ENCODE measurements at regions not wholly inside any gene's neighbourhood (a gene's known extent, or its start where the extent isn't known, plus 50 kb on each side); places are given as distances from the start of the nearest gene placed in this dataset.

DNA sequence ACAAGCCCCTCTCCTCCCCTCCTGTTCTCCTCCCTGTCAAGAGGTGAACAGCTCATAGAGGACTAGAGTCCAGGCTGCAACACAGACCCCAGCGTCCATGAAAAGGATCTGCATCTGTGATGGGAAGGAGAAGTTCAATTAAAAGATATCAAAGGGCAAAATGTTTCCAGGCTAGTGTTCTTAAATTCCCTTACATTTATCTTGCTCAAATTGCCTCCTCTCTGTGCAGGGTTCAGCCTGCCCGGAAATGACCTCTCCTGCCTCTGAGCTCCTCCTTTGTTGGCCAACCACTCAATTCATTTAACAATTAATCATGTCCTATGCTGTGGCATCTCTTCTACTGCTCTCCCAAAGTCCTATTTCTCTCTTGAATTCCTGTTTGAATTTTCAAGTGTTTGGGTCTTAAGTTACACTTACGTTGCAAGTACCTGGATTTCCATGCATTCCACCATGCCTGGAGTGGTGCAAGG lies 105.3 kb downstream of the TSN start:
- DNase-seq (ENCODE audit: low read depth) = no peak

DNA sequence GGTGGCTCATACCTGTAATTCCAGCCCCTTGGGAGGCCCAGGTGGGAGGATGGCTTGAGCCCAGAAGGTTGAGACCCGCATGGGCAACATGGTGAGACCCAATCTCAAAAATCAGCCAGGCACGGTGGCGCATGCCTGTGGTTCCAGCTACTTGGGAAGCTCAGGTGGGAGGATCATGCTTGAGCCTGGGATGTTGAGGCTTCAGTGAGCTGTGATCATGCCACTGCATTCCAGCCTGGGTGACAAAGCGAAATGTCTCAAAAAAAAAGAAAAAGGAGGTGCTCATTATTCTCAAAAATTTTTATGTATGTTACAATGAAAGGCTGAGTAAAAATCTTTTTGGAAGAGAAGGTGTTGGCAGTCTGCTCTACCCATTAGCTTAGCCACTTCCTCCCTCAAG lies 106.8 kb downstream of the TSN start:
- no peak for DNase-seq (ENCODE audit: low read depth)

GRCh38 chr2:121865914-121866313 lies 110.5 kb downstream of the TSN start:
- no peak for DNase-seq (ENCODE audit: low read depth)

- DNase-seq (ENCODE audit: low read depth) = no peak
Measured at GRCh38 chr2:121866789-121867188, 111.3 kb downstream of the TSN start.

GRCh38 chr2:121868652-121869051 lies 113.2 kb downstream of the TSN start:
- no peak for DNase-seq (ENCODE audit: low read depth)

GRCh38 chr2:121869363-121869762 lies 113.9 kb downstream of the TSN start:
- DNase-seq (ENCODE audit: low read depth) = no peak

GRCh38 chr2:121869873-121870272 lies 114.4 kb downstream of the TSN start:
- no peak for DNase-seq (ENCODE audit: low read depth)

- DNase-seq (ENCODE audit: low read depth) = no peak
Measured at GRCh38 chr2:121872651-121873050, 117.2 kb downstream of the TSN start.

GRCh38 chr2:121873864-121874263 lies 118.4 kb downstream of the TSN start:
- DNase-seq (ENCODE audit: low read depth) = no peak

DNA sequence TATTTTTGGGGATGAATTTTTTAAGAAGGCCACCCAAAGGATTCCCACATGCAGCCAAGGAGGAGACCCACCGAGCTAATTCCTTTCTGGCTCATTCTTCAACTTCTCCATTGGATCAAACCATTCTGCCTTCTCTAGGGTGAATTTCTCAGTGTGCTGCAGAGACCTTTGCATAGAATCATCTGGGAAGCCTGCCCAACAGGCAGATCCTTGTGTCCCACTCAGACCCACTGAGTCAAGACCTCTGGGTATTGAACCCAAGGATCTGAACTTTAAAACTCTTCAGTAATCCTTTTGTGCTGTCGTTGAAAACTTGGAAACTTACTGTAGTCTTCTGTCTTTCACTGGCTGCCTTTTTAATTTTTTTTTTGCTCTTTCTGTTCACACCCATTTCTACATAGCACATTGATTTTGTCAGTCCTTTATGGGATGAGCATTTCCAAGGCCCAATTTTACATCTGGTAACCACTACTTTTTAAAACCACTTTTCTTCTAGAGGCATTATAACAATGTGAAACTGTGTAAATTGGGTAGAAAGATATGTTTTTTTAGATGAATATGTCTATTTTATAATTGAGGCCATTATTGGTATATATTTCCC lies 120.2 kb downstream of the TSN start:
- no peak for DNase-seq (ENCODE audit: low read depth)

DNA sequence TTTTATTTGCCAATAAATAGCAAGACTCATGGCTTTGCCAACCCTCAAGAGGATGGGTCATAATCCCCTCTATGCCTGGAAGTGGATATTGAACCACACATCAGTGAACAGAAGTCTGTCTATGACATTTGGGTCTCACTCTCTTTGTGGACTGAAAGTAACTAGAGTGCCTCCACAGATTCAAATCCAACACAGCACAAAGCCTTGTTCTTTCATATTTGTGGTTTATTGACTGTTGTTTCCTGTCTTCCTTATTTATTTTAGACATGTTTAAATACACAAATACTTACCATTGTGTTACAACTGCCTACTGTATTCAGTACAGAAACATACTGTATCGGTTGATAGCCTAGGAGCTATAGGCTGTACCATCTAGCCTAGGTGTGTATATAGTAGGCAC lies 121.9 kb downstream of the TSN start:
- DNase-seq (ENCODE audit: low read depth) = no peak

- no peak for DNase-seq (ENCODE audit: low read depth)
Measured at GRCh38 chr2:121880283-121880682, 124.8 kb downstream of the TSN start.

DNA sequence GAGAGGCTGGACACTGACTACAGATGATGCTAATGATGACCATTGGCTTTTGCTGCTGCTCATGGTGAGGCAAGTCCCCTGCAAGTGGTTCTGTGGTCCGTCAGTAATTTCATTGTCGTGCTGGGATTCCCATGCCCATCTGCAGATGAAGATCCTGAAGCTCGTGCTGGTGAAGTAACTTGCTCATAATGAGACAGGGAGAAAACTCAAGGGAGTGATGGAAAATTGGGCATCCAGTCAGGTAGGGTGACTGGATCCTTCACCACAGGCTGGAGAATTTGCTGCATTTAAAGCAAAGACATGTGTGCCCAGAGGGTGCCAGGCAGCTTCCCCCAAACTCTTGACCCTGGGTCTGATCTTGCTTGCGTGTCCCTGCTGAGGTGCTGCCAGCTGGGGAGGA lies 125.6 kb downstream of the TSN start:
- no peak for DNase-seq (ENCODE audit: low read depth)

GRCh38 chr2:121881950-121882349 lies 126.5 kb downstream of the TSN start:
- no peak for DNase-seq (ENCODE audit: low read depth)

DNA sequence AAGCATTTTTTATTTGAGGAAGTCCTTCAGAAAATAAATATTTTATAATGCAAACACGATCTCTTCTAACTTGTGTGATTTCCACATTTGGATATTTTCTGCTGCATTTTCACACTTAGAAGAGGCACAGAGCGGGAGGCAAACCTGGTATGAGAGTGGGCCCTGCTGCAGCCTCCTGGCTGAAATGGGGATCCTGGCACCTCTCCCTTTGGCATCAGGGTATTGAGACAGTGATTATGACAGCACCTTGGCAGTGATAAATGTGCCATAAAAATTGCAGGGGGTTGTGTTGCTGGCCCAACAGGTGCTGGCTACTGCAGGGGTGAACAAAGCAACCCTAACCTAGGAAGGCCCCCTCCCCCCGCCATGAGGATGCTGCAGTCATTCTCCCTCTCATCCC lies 128.6 kb downstream of the TSN start:
- DNase-seq (ENCODE audit: low read depth) = no peak

DNA sequence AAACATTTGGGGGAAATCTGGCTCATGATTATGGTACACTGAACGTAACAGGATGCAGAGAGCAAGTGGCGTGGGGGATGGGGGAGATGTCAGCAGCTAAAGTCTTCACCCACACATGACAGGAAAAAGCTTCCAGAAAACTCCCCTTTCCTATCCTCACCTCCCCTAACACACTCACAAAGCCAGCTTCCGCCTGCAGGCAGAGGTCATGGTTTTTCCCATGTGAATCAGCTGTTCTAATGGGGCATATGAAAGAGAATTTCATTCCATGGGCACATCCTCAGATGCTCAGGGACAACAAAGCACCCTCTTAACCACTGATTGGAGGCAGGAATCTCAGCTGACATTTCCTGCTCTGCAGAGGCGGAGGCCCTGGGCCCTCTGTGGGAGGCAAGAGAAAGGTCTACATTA lies 129.1 kb downstream of the TSN start:
- no peak for DNase-seq (ENCODE audit: low read depth)

DNA sequence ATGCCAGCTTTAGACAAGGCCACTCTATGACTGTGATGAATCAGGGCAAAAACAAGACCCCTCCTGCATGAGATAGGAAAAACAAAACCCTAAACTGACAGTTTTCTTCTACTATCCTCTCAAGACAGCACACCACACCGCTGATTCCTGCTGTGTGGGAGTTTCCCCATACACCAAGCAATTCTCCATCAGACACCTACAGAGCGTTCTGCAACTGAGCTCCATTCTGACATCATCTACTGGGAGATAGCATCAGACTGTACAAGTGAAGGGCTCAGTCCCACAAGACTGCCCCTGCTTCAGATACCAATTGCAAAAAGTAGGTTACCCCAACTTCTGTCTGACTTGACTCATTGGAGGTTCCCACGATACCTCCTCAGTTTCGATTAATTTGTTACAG lies 130.6 kb downstream of the TSN start:
- no peak for DNase-seq (ENCODE audit: low read depth)

DNA sequence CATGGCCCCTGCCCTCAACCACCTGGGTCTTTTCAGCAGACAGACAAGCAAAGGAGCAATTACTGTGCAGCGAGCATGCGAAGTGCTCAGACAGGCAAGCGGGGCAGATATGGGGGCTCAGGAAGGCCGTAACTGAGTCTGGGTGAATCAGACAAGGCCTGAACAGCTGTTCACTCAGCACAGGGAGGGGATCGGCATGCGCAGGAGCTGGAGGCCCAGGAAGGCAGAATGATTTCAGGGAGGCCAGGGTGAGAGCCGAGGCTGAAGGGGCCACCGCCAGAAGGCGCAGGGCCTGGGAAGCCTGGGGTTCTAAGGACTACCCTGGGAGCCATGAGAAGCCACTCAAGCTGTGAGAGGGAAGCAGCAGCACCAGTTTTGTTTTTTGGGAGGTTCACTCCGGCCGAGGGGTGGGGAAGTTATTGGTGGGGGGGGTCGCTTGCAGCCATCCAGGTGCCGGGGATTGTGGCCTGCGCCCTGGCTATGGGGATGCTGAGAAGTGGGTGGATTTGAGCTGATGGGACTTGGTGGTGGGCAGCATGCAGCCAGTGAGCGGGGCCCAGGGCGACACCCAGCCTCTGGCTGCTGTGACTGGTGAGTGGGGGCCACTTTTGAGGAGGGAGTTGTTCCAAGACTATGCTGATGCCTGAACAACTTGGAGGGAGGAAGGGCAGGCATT lies 132.2 kb downstream of the TSN start:
- no peak for DNase-seq (ENCODE audit: low read depth)

DNA sequence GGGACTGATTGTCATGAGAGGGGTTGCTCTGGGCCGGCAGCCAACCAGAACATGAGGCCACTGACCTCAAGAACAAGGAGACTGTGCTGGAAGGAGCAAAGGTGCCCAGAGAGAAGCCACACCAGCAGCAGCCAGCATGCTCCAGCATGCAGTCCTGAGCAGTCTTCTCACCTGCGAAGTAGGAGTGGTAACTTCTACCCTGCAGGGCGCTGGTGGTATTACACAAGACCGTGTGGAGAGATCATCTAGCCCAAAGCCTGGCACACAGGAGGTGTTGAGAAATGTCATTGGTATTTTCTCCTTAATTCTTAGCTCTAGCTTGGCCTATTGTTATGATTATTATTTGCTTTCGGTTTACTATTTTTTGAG lies 132.7 kb downstream of the TSN start:
- no peak for DNase-seq (ENCODE audit: low read depth)

GRCh38 chr2:121890041-121890440 lies 134.6 kb downstream of the TSN start:
- no peak for DNase-seq (ENCODE audit: low read depth)

GRCh38 chr2:121895723-121896571 lies 140.5 kb downstream of the TSN start:
- DNase-seq (ENCODE audit: low read depth) = no peak

- no peak for DNase-seq (ENCODE audit: low read depth)
Measured at GRCh38 chr2:121897335-121897970, 142.0 kb downstream of the TSN start.

DNA sequence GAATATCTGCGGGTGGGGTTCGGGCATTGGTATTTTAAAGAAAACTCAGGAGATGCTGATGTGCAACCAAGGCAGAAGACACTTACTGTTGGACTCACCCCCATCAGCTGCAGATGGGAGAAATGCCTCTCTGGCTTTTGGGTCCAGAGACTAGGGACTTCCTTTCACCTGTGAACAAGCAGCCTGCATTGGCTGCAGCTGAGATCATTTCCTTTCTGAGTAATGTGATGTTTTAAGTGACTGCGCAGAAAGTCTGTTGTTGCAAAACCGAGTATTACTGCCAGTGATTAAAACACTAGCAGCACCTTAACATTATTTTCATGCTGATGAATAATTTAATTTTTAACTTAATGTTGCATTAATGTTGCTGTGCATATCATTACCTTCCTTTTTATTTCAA lies 143.0 kb downstream of the TSN start:
- no peak for DNase-seq (ENCODE audit: low read depth)

Data from stimulated activated CD4-positive, alpha-beta T cell treated with anti-CD3 and anti-CD28 coated beads, Interleukin-2, amount 100 ng/mL, for 4 hours (primary cell).